Neural progenitor cell (in vitro differentiated cells): ENCODE measurements at regions not wholly inside any gene's neighbourhood (a gene's known extent, or its start where the extent isn't known, plus 50 kb on each side); places are given as distances from the start of the nearest gene placed in this dataset.
"Not testable (repeated sequence)": the region's sequence is repeated elsewhere in the genome, so short reads cannot be mapped to it uniquely, and the experiment has no call there.

Experiments used
- DNase-seq: peaks from one replicate; pipeline ENCODE4 v3.0.0-alpha.2; 2016; ENCODE audit warnings: low spot score
- H2AFZ ChIP-seq: fragments of 200-600 bp; sonication (generic); replicated peaks from 2 replicates; pipeline ENCODE4 v1.6.1; 2016; ENCODE audit warnings: antibody characterized with exemption
- H3F3A ChIP-seq: fragments of 200-600 bp; sonication (generic); 2 replicates; pipeline ENCODE4 v1.6.1; 2016; ENCODE audit warnings: antibody characterized with exemption, low read depth
- H3K27ac ChIP-seq: fragments of 200-600 bp; sonication (generic); 2 replicates; pipeline ENCODE4 v1.5.1; 2016; ENCODE audit warnings: mild to moderate bottlenecking
- H3K27me3 ChIP-seq: fragments of 200-600 bp; sonication (generic); 2 replicates; pipeline ENCODE4 v1.6.1; 2016; ENCODE audit warnings: mild to moderate bottlenecking, moderate library complexity
- H3K36me3 ChIP-seq: fragments of 200-600 bp; sonication (generic); 2 replicates; pipeline ENCODE4 v1.5.1; 2016
- H3K4me1 ChIP-seq: fragments of 200-600 bp; sonication (generic); 2 replicates; pipeline ENCODE4 v1.6.1; 2016; ENCODE audit warnings: mixed run types
- H3K4me2 ChIP-seq: fragments of 200-600 bp; sonication (generic); 2 replicates; pipeline ENCODE4 v1.6.1; 2016
- H3K4me3 ChIP-seq: fragments of 200-600 bp; sonication (generic); 2 replicates; pipeline ENCODE4 v1.5.1; 2016
- H3K79me2 ChIP-seq: fragments of 200-600 bp; sonication (generic); 2 replicates; pipeline ENCODE4 v1.6.1; 2016; ENCODE audit warnings: low read depth
- H3K9ac ChIP-seq: fragments of 200-600 bp; sonication (generic); 2 replicates; pipeline ENCODE4 v1.6.1; 2016
- H3K9me3 ChIP-seq: fragments of 200-600 bp; sonication (generic); 2 replicates; pipeline ENCODE4 v1.5.1; 2016; ENCODE audit warnings: low read depth
- H4K20me1 ChIP-seq: fragments of 200-600 bp; sonication (generic); 2 replicates; pipeline ENCODE4 v1.6.1; 2016; ENCODE audit warnings: low read depth
- H3K27ac Mint-ChIP-seq: 3 replicates; pipeline ENCODE4 v1.8.0; 2021; ENCODE audit warnings: mixed read lengths
- H3K27me3 Mint-ChIP-seq: 2 replicates; pipeline ENCODE4 v1.8.0; 2022; ENCODE audit warnings: low read depth, mild to moderate bottlenecking, inconsistent platforms, moderate library complexity, mixed read lengths; ENCODE audit not compliant: insufficient read depth
- H3K36me3 Mint-ChIP-seq: 3 replicates; pipeline ENCODE4 v1.8.0; 2021; ENCODE audit warnings: mixed read lengths
- H3K4me1 Mint-ChIP-seq: 3 replicates; pipeline ENCODE4 v1.8.0; 2021; ENCODE audit warnings: mixed read lengths
- H3K4me3 Mint-ChIP-seq: 3 replicates; pipeline ENCODE4 v1.8.0; 2021; ENCODE audit warnings: mild to moderate bottlenecking, moderate library complexity, mixed read lengths
- H3K9me3 Mint-ChIP-seq: 3 replicates; pipeline ENCODE4 v1.8.0; 2020; ENCODE audit warnings: mixed read lengths
- CTCF ChIP-seq: fragments of 200-600 bp; sonication (generic); IDR thresholded peaks from 2 replicates; pipeline ENCODE4 v1.5.1; 2017; ENCODE audit warnings: antibody characterized with exemption, mild to moderate bottlenecking
- EZH2 ChIP-seq: fragments of 200-600 bp; sonication (generic); IDR thresholded peaks from 2 replicates; pipeline ENCODE4 v1.6.1; 2017; ENCODE audit warnings: antibody characterized with exemption, mild to moderate bottlenecking, moderate library complexity
- EZH2phosphoT487 ChIP-seq: fragments of 200-600 bp; sonication (generic); IDR thresholded peaks from 2 replicates; pipeline ENCODE4 v1.6.1; 2017; ENCODE audit warnings: antibody characterized with exemption

- peaks cover 2% of the 10 kb centered on the region for H3K9me3 Mint-ChIP-seq
- H3K36me3 Mint-ChIP-seq = no peaks in the 10 kb centered on the region
- no peak for DNase-seq
- H3K4me1 Mint-ChIP-seq = no peaks in the 10 kb centered on the region
- Histone ChIP-seq H3K79me2 (no peaks in the 10 kb centered on the region), H3K4me1 (no peaks in the 10 kb centered on the region), H3K9me3 (peaks cover 12% of the 10 kb centered on the region), H3K27ac (no peak overlapping the region), H3K36me3 (no peaks in the 10 kb centered on the region), H4K20me1 (no peaks in the 10 kb centered on the region), H3K4me3 (no peak overlapping the region), H3K9ac (no peak overlapping the region), H3K4me2 (no peak overlapping the region), H2AFZ (no peak overlapping the region), H3K27me3 (no peaks in the 10 kb centered on the region), H3F3A (no peaks in the 10 kb centered on the region)
- TF ChIP-seq CTCF = no peak
- no peak overlapping the region for H3K27ac Mint-ChIP-seq
- no peak overlapping the region for H3K4me3 Mint-ChIP-seq
- no peaks in the 10 kb centered on the region for H3K27me3 Mint-ChIP-seq
These were observed 208.1 kb upstream of the IL1RAPL1 start for GRCh38 chrX:28379103-28379502.

- H3K27me3 Mint-ChIP-seq, H3K4me1 ChIP-seq, H3F3A ChIP-seq, H4K20me1 ChIP-seq, H3K4me3 Mint-ChIP-seq, H3K36me3 ChIP-seq, H3K9ac ChIP-seq, H2AFZ ChIP-seq, H3K4me1 Mint-ChIP-seq, H3K9me3 ChIP-seq, DNase-seq, H3K27me3 ChIP-seq, H3K4me3 ChIP-seq, H3K27ac ChIP-seq, H3K9me3 Mint-ChIP-seq, H3K36me3 Mint-ChIP-seq, H3K79me2 ChIP-seq, H3K4me2 ChIP-seq, H3K27ac Mint-ChIP-seq: not testable (repeated sequence)
These were observed 219.6 kb upstream of the IL1RAPL1 start for GRCh38 chrX:28367649-28368048.

- no peaks in the 10 kb centered on the region for H3K9me3 Mint-ChIP-seq
- TF ChIP-seq CTCF = no peak
- no peak for TF ChIP-seq EZH2phosphoT487
- no peak for TF ChIP-seq EZH2
These were observed 235.4 kb upstream of the IL1RAPL1 start for GRCh38 chrX:28351801-28352200.

GRCh38 chrX:28349888-28350287 is 237.4 kb upstream of the IL1RAPL1 start:
- Mint-ChIP-seq H3K27ac (no peak overlapping the region), H3K4me1 (no peaks in the 10 kb centered on the region), H3K27me3 (no peaks in the 10 kb centered on the region), H3K4me3 (no peak overlapping the region), H3K9me3 (no peaks in the 10 kb centered on the region), H3K36me3 (no peaks in the 10 kb centered on the region)
- Histone ChIP-seq H3K27me3 (no peaks in the 10 kb centered on the region), H3K4me3 (no peak overlapping the region), H3K9ac (no peak overlapping the region), H3K27ac (no peak overlapping the region), H3K79me2 (no peaks in the 10 kb centered on the region), H4K20me1 (no peaks in the 10 kb centered on the region), H3K4me1 (no peaks in the 10 kb centered on the region), H2AFZ (no peak overlapping the region), H3K9me3 (peaks cover 8% of the 10 kb centered on the region), H3F3A (no peaks in the 10 kb centered on the region), H3K4me2 (no peak overlapping the region), H3K36me3 (no peaks in the 10 kb centered on the region)
- no peak for TF ChIP-seq EZH2
- no peak for TF ChIP-seq CTCF
- no peak for TF ChIP-seq EZH2phosphoT487
- DNase-seq = no peak

More at GRCh38 chrX:28351801-28352200, 235.4 kb upstream of the IL1RAPL1 start:
- Histone ChIP-seq H4K20me1 (no peaks in the 10 kb centered on the region), H3K4me1 (no peaks in the 10 kb centered on the region), H2AFZ (no peak overlapping the region), H3F3A (no peaks in the 10 kb centered on the region), H3K4me2 (no peak overlapping the region), H3K9me3 (peaks cover 4% of the 10 kb centered on the region), H3K36me3 (no peaks in the 10 kb centered on the region), H3K4me3 (no peak overlapping the region), H3K27me3 (no peaks in the 10 kb centered on the region), H3K27ac (no peak overlapping the region), H3K79me2 (no peaks in the 10 kb centered on the region), H3K9ac (no peak overlapping the region)
- Mint-ChIP-seq H3K4me1 (no peaks in the 10 kb centered on the region), H3K27ac (no peak overlapping the region), H3K36me3 (no peaks in the 10 kb centered on the region), H3K27me3 (no peaks in the 10 kb centered on the region), H3K4me3 (no peak overlapping the region)
- DNase-seq = no peak
